Activated B cell treated with CpG ODN at 0.5 μM for 24 hours (primary cell): ENCODE measurements at regions not wholly inside any gene's neighbourhood (a gene's known extent, or its start where the extent isn't known, plus 50 kb on each side); places are given as distances from the start of the nearest gene placed in this dataset.

ENCODE experiments used
- ATAC-seq: fragments of 200-7000 bp; cut with Tn5 transposase; one replicate; pipeline ENCODE4 v1.10.0; 2021; ENCODE audit warnings: low read depth, mild to moderate bottlenecking, moderate library complexity
- CTCF ChIA-PET: fragments of 350-600 bp; sonication (Branson Sonifier 250); formaldehyde crosslinking; loops from one replicate; lab custom pipeline; 2021; ENCODE audit warnings: antibody characterized with exemption; lab: Charles Lee
- POLR2A ChIA-PET: fragments of 350-600 bp; sonication (Branson Sonifier 250); formaldehyde crosslinking; loops from one replicate; lab custom pipeline; 2021; ENCODE audit warnings: antibody characterized with exemption; lab: Charles Lee
- DNase-seq: peaks from one replicate; pipeline ENCODE4 v3.0.0; 2022
- H3K27ac Mint-ChIP-seq: one replicate; pipeline ENCODE4 v1.8.0; 2020; ENCODE audit warnings: mixed read lengths
- H3K27me3 Mint-ChIP-seq: one replicate; pipeline ENCODE4 v1.8.0; 2021; ENCODE audit warnings: mixed read lengths
- H3K36me3 Mint-ChIP-seq: one replicate; pipeline ENCODE4 v1.8.0; 2021; ENCODE audit warnings: low read depth, mixed read lengths
- H3K4me1 Mint-ChIP-seq: one replicate; pipeline ENCODE4 v1.8.0; 2021; ENCODE audit warnings: mixed read lengths
- H3K4me3 Mint-ChIP-seq: one replicate; pipeline ENCODE4 v1.8.0; 2020; ENCODE audit warnings: mild to moderate bottlenecking, mixed read lengths
- H3K9me3 Mint-ChIP-seq: one replicate; pipeline ENCODE4 v1.8.0; 2020; ENCODE audit warnings: mixed read lengths
- CTCF ChIP-seq: fragments of 200-600 bp; IDR thresholded peaks from one replicate; pipeline ENCODE4 v1.8.0; 2022; ENCODE audit warnings: antibody characterized with exemption, mild to moderate bottlenecking
- intact Hi-C: fragments of 100-400 bp; cut with micrococcal nuclease; formaldehyde crosslinking; loops from one replicate; pipeline ENCODE4 v1.15.1; 2024

- POLR2A ChIA-PET, result interaction anchor here (0.9 to 4.4 kb wide), 4 partner anchors 47 to 120 kb away, joined by 3 to 62 read pairs (median 4); partner anchors contain the start of gene NABP1
- Mint-ChIP-seq H3K27ac (peak overlapping the region; percentile 80), H3K9me3 (no peaks in the 10 kb centered on the region), H3K4me3 (peak overlapping the region; percentile 76), H3K4me1 (peaks cover 30% of the 10 kb centered on the region), H3K27me3 (peaks cover 7% of the 10 kb centered on the region), H3K36me3 (no peaks in the 10 kb centered on the region)
- intact Hi-C loops, result loop anchor here (1.0 kb wide), 3 partner anchors 40 to 120 kb away; partner anchors contain the start of gene NABP1
- no peak for TF ChIP-seq CTCF
- DNase-seq (no peak), ATAC-seq (peak; percentile 70)
- CTCF ChIA-PET, result interaction anchor here (0.7 to 2.1 kb wide), 9 partner anchors 14 to 591 kb away, joined by 3 to 13 read pairs (median 5); no protein-coding TSS in a partner anchor
These were observed 106.7 kb upstream of the NABP1 start for GRCh38 chr2:191571163-191571769.

GRCh38 chr2:191572319-191572718 lies 105.6 kb upstream of the NABP1 start:
- ChIA-PET CTCF (interaction anchor here (0.6 to 2.1 kb wide), 4 partner anchors 104 to 590 kb away, joined by 3 to 13 read pairs (median 8); no protein-coding TSS in a partner anchor), POLR2A (interaction anchor here (0.7 to 4.4 kb wide), 4 partner anchors 46 to 122 kb away, joined by 4 to 62 read pairs (median 5); partner anchors contain the start of gene NABP1)
- DNase-seq (no peak), ATAC-seq (no peak)
- intact Hi-C loops, result no loop called here
- H3K27me3 Mint-ChIP-seq, result peaks cover 6% of the 10 kb centered on the region
- no peaks in the 10 kb centered on the region for H3K9me3 Mint-ChIP-seq
- TF ChIP-seq CTCF, result no peak
- H3K4me3 Mint-ChIP-seq, result no peak overlapping the region
- H3K36me3 Mint-ChIP-seq, result no peaks in the 10 kb centered on the region
- no peak overlapping the region for H3K27ac Mint-ChIP-seq
- peaks cover 37% of the 10 kb centered on the region for H3K4me1 Mint-ChIP-seq

GRCh38 chr2:191573216-191573615 lies 104.7 kb upstream of the NABP1 start:
- ChIA-PET CTCF (interaction anchor here (2.2 kb wide), 1 partner anchor 589 kb away, joined by 6 read pairs; no protein-coding TSS in a partner anchor), POLR2A (interaction anchor here (4.4 kb wide), 1 partner anchor 105 kb away, joined by 62 read pairs; the partner anchor contains the start of gene NABP1)
- Mint-ChIP-seq H3K4me1 (peaks cover 40% of the 10 kb centered on the region), H3K4me3 (no peak overlapping the region), H3K27ac (no peak overlapping the region), H3K36me3 (no peaks in the 10 kb centered on the region), H3K9me3 (no peaks in the 10 kb centered on the region), H3K27me3 (peaks cover 4% of the 10 kb centered on the region)
- ATAC-seq, result no peak
- DNase-seq, result no peak
- intact Hi-C loops, result no loop called here
- TF ChIP-seq CTCF, result no peak

GRCh38 chr2:191574232-191574631 lies 103.7 kb upstream of the NABP1 start:
- DNase-seq (no peak), ATAC-seq (no peak)
- Mint-ChIP-seq H3K4me3 (no peak overlapping the region), H3K9me3 (no peaks in the 10 kb centered on the region), H3K27me3 (peaks cover 4% of the 10 kb centered on the region), H3K4me1 (peaks cover 40% of the 10 kb centered on the region), H3K36me3 (no peaks in the 10 kb centered on the region), H3K27ac (no peak overlapping the region)
- intact Hi-C loops, result no loop called here
- POLR2A ChIA-PET, result interaction anchor here (4.4 kb wide), 1 partner anchor 104 kb away, joined by 62 read pairs; the partner anchor contains the start of gene NABP1
- CTCF ChIA-PET, result interaction anchor here (2.2 kb wide), 1 partner anchor 588 kb away, joined by 6 read pairs; no protein-coding TSS in a partner anchor
- no peak for TF ChIP-seq CTCF

- Mint-ChIP-seq H3K9me3 (no peaks in the 10 kb centered on the region), H3K27me3 (no peaks in the 10 kb centered on the region), H3K36me3 (no peaks in the 10 kb centered on the region), H3K4me3 (no peak overlapping the region), H3K27ac (no peak overlapping the region), H3K4me1 (peaks cover 15% of the 10 kb centered on the region)
- intact Hi-C loops, result no loop called here
- ChIA-PET POLR2A (interaction anchor here (0.8 to 1.1 kb wide), 2 partner anchors 40 to 100 kb away, joined by 3 to 9 read pairs; partner anchors contain the start of gene NABP1), CTCF (interaction anchor here (1.1 kb wide), 1 partner anchor 114 kb away, joined by 3 read pairs; no protein-coding TSS in a partner anchor)
- no peak for DNase-seq
- no peak for TF ChIP-seq CTCF
- ATAC-seq, result no peak
These were observed 100.3 kb upstream of the NABP1 start for GRCh38 chr2:191577605-191578004.
